ENCODE measurements at regions not wholly inside any gene's neighbourhood (a gene's known extent, or its start where the extent isn't known, plus 50 kb on each side); places are given as distances from the start of the nearest gene placed in this dataset.
"Not testable (repeated sequence)": the region's sequence is repeated elsewhere in the genome, so short reads cannot be mapped to it uniquely, and the experiment has no call there.

DNA sequence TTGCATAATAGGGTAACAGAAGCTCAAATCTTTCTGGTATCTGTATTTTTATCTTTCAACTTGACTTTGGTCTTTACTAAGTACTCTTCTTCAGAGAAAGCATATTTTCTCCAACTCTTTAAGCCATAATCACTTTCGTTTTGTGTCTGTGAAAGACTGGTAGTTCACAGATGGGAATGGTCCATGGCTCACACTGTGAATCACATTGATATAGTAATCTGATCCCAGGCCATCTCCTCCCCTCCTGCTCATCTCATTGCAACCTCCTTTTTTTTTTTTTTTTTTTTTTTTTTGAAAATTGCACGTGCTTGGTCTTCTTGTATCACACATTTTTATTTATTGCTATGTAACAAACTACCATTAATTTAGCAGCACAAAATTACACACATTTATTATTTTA, 694.5 kb upstream of the SLIT2 start:
- H3K27me3 Mint-ChIP-seq (ENCODE audit: low read depth in 3 of 3): no peaks in the 10 kb centered on the region
- H2AFZ ChIP-seq (ENCODE audit: insufficient read depth, low read depth, low read length, poor library complexity, severe bottlenecking): no peak overlapping the region
- H3K4me3 Mint-ChIP-seq: no peak overlapping the region
- H3K27me3 ChIP-seq (ENCODE audit: control insufficient read depth in 2 of 2, insufficient read depth in 2 of 2, low read length in 2 of 2): no peaks in the 10 kb centered on the region
- H3K36me3 Mint-ChIP-seq: no peaks in the 10 kb centered on the region
- H3K4me3 ChIP-seq (replicated peaks in 1 of 3; ENCODE audit: low read depth in 2 of 3, low read length in 3 of 3): no peak overlapping the region
- DNase-seq: no peak
- no peak overlapping the region for H3K9ac ChIP-seq (ENCODE audit: insufficient read depth, low read length, poor library complexity, severe bottlenecking)
- WGBS (ENCODE audit: insufficient coverage): no CpG with 5 or more reads among the region's 2 CpGs
- no peaks in the 10 kb centered on the region for H3K4me1 Mint-ChIP-seq
- no peaks in the 10 kb centered on the region for H4K20me1 ChIP-seq (ENCODE audit: insufficient read depth, low read length)
- no peaks in the 10 kb centered on the region for H3K79me2 ChIP-seq (ENCODE audit: insufficient read depth, low read length)
- H3K4me1 ChIP-seq (ENCODE audit: control insufficient read depth in 1 of 2, insufficient read depth in 2 of 2, low read length in 2 of 2): no peaks in the 10 kb centered on the region
- intact Hi-C loops (cut with micrococcal nuclease): no loop called here
- H3K27ac Mint-ChIP-seq: no peak overlapping the region
- TF ChIP-seq, protein P1, sequence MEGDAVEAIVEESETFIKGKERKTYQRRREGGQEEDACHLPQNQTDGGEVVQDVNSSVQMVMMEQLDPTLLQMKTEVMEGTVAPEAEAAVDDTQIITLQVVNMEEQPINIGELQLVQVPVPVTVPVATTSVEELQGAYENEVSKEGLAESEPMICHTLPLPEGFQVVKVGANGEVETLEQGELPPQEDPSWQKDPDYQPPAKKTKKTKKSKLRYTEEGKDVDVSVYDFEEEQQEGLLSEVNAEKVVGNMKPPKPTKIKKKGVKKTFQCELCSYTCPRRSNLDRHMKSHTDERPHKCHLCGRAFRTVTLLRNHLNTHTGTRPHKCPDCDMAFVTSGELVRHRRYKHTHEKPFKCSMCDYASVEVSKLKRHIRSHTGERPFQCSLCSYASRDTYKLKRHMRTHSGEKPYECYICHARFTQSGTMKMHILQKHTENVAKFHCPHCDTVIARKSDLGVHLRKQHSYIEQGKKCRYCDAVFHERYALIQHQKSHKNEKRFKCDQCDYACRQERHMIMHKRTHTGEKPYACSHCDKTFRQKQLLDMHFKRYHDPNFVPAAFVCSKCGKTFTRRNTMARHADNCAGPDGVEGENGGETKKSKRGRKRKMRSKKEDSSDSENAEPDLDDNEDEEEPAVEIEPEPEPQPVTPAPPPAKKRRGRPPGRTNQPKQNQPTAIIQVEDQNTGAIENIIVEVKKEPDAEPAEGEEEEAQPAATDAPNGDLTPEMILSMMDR (IDR thresholded peaks at IDR 0.05): no peak
- H3K9me3 ChIP-seq (replicated peaks in 1 of 2; ENCODE audit: control insufficient read depth in 1 of 2, insufficient read depth in 1 of 2, low read length in 2 of 2): no peaks in the 10 kb centered on the region
- no peak overlapping the region for H3K27ac ChIP-seq (ENCODE audit: low read depth in 1 of 2, low read length in 2 of 2)
- peaks cover 2 to 11% (median 4%) of the 10 kb centered on the region in 7 donors for H3K9me3 Mint-ChIP-seq
- H3K4me2 ChIP-seq (replicated peaks; ENCODE audit: extremely low read depth, low read length, poor library complexity, severe bottlenecking): no peak overlapping the region
- no peaks in the 10 kb centered on the region for H3K36me3 ChIP-seq (replicated peaks in 1 of 2; ENCODE audit: control insufficient read depth in 1 of 2, insufficient read depth in 2 of 2, low read length in 2 of 2)

DNA sequence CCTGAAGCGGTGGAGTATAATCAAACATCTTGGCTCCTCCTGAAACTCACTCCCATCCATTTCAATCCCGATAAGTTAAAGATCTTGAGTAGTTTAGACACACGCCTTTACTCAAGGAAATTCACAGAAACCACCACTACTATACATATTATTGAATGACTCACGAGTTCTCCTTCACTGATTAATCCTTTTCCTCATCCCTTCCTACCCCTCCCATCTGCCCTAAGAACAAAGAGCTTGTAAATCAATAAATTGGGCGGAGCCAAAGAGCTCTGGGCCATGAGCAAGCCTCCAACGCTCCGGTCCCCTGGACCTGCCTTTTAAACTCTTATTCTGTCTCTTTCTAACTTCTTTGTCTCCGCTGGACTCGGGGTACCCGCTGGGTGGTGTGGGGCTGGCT, 695.4 kb upstream of the SLIT2 start:
- H3K27me3 Mint-ChIP-seq (ENCODE audit: low read depth in 3 of 3); DNase-seq; H3K4me3 Mint-ChIP-seq; H3K79me2 ChIP-seq (ENCODE audit: insufficient read depth, low read length); H2AFZ ChIP-seq (ENCODE audit: insufficient read depth, low read depth, low read length, poor library complexity, severe bottlenecking); H3K4me2 ChIP-seq (replicated peaks; ENCODE audit: extremely low read depth, low read length, poor library complexity, severe bottlenecking); H3K4me1 ChIP-seq (ENCODE audit: control insufficient read depth in 1 of 2, insufficient read depth in 2 of 2, low read length in 2 of 2); H3K36me3 ChIP-seq (replicated peaks in 1 of 2; ENCODE audit: control insufficient read depth in 1 of 2, insufficient read depth in 2 of 2, low read length in 2 of 2); H3K27ac ChIP-seq (ENCODE audit: low read depth in 1 of 2, low read length in 2 of 2); intact Hi-C loops (cut with micrococcal nuclease); H4K20me1 ChIP-seq (ENCODE audit: insufficient read depth, low read length); H3K27me3 ChIP-seq (ENCODE audit: control insufficient read depth in 2 of 2, insufficient read depth in 2 of 2, low read length in 2 of 2); H3K36me3 Mint-ChIP-seq; H3K9ac ChIP-seq (ENCODE audit: insufficient read depth, low read length, poor library complexity, severe bottlenecking); H3K9me3 ChIP-seq (replicated peaks in 1 of 2; ENCODE audit: control insufficient read depth in 1 of 2, insufficient read depth in 1 of 2, low read length in 2 of 2); H3K4me3 ChIP-seq (replicated peaks in 1 of 3; ENCODE audit: low read depth in 2 of 3, low read length in 3 of 3); H3K4me1 Mint-ChIP-seq: not testable (repeated sequence)
- Mint-ChIP-seq H3K27ac (peak overlapping the region in 1 of 7 donors; percentile 31), H3K9me3 (peaks cover 2 to 11% (median 4%) of the 10 kb centered on the region in 7 donors)
- WGBS (ENCODE audit: insufficient coverage): 97% methylated on average over 4 of the region's 10 CpGs
